GM12864 (cell line): ENCODE measurements at regions not wholly inside any gene's neighbourhood (a gene's known extent, or its start where the extent isn't known, plus 50 kb on each side); places are given as distances from the start of the nearest gene placed in this dataset.

Source experiments
- DNase-seq: peaks from one replicate; pipeline ENCODE4 v3.0.0-alpha.2; 2011; ENCODE audit warnings: low read depth
- H3K4me3 ChIP-seq: 2 replicates; pipeline ENCODE4 v1.5.1; 2011; ENCODE audit warnings: mild to moderate bottlenecking, low read depth, low read length, control low read depth
- CTCF ChIP-seq: IDR thresholded peaks from 2 replicates; pipeline ENCODE4 v1.5.1; 2011; ENCODE audit warnings: low read depth, mild to moderate bottlenecking, moderate library complexity, low read length, control low read depth, inconsistent platforms; ENCODE audit errors: missing control alignments

DNA sequence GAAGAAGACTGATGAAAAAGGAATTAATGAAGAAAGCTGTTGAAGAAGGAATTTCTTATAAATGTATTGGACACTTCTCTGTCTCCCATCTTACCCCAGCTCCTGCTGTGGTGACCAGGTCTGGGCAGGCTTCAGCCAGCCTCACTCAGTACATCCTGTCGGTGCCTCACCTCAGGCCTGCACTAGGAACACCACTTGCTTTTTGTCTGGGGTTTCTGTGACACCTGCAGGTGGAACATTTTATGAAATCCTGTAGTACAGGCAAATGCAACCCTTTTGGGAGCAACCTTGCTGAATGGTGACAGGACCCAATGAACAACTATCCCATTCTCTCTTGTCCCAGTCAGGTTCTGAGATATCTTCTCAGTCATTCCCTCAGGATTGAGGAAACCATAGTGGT is 129.7 kb downstream of the PRDM13 start:
- no peak overlapping the region for H3K4me3 ChIP-seq
- DNase-seq = no peak
- TF ChIP-seq CTCF = peak; percentile 4

- TF ChIP-seq CTCF = no peak
- DNase-seq = no peak
- no peak overlapping the region for H3K4me3 ChIP-seq
These were observed 132.9 kb downstream of the PRDM13 start for GRCh38 chr6:99739526-99739925.

DNA sequence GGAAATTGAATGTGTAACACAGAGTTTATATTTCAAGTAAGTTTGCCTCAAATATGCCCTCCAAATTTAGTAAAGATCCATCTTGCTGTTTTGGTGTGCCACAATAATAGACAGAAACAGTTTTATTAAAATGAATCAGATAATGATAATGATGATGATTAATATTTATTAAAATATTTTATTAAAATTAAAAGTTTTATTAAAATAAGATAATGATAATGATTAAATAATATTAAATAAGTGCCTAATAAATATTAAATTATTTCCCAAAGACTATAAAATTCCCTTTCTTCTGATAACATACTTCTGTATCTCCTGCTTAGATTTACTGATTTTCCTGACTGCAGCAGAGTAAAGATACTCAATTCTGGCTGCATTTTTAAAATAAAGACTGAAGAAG is 134.5 kb downstream of the PRDM13 start:
- no peak for TF ChIP-seq CTCF
- no peak for DNase-seq
- H3K4me3 ChIP-seq = no peak overlapping the region

DNA sequence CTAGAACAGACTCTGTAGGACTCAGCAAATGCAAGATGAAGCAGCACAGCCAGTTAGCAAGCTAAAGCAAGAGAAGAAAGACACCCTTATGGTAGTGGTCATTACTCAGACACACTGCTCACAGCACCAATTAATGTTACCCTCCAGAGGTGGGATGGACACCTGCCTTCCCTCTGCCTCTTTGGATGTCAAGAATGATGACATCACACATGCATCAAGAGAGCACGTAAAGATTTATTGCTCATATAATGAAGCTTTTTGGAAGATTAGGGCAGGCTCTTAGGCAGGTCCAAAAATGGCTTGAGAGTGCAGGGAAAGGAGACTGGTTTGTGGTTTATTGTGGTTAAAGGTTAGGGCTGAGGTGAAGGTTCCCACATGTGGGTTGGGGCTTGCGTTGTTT is 137.0 kb downstream of the PRDM13 start:
- no peak for DNase-seq
- no peak for TF ChIP-seq CTCF
- H3K4me3 ChIP-seq = no peak overlapping the region

- TF ChIP-seq CTCF = no peak
These were observed 139.0 kb downstream of the PRDM13 start for GRCh38 chr6:99745651-99746050.

GRCh38 chr6:99746261-99746895 is 139.7 kb downstream of the PRDM13 start:
- peak; percentile 61 for DNase-seq
- TF ChIP-seq CTCF = peak; percentile 68
- H3K4me3 ChIP-seq = no peak overlapping the region

More at GRCh38 chr6:99745651-99746050, 139.0 kb downstream of the PRDM13 start:
- no peak overlapping the region for H3K4me3 ChIP-seq
- no peak for DNase-seq

DNA sequence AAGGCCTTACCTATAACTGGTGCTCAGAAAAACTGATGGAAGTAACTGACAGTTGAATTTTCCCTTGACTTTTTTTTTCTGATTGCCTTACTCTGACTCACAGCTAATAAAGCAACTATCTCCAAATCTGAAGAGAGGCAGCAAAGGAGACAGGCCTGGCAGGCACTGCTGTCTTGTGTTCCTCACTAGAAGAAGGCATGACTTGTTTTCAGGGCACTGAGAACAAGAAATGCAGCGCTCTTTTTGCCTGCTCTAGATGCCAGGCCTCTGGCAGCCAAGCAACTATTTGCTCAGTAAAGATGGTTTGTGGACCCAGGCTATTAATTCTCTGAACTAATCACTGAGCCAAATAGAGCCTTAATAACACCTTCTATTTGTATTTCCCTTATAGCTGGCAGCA is 155.1 kb downstream of the PRDM13 start:
- no peak for TF ChIP-seq CTCF
- no peak overlapping the region for H3K4me3 ChIP-seq
- DNase-seq = no peak
